ENCODE measurements at regions not wholly inside any gene's neighbourhood (a gene's known extent, or its start where the extent isn't known, plus 50 kb on each side); places are given as distances from the start of the nearest gene placed in this dataset.

DNA sequence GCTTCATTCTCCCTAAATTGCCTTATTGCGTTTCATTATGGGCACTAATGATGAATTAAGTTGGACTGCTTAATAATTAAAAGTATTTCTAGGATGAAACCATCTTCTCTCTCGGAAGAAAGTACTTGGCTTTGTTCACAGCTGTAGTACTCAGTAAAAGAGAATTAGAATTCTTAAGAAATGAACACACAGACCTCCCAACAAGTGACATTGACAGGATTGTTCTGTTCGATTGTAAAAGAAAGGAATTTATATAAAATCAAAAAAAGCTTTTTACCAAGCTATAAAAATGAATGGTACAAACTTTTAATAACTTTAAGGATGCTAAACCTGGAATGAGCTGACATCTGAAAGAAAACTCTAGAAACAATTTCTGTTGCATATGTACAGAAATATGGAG, 416.4 kb upstream of the THRB start:
- H3K27me3 ChIP-seq (replicated peaks in 1 of 2; ENCODE audit: control insufficient read depth in 2 of 2, insufficient read depth in 2 of 2, low read length in 1 of 2) = no peaks in the 10 kb centered on the region
- RAD21 ChIA-PET (ENCODE audit: unreplicated experiment) = no interaction called here
- no TSS peak for BruUV-seq (replicated peaks)
- DNase-seq (ENCODE audit: low read depth, low spot score) = no peak
- intact Hi-C loops (cut with micrococcal nuclease; ENCODE audit: unreplicated experiment) = no loop called here
- TF ChIP-seq EP300 (IDR thresholded peaks at IDR 0.05; ENCODE audit: borderline replicate concordance in 1 of 2, control insufficient read depth in 1 of 2, low read depth in 2 of 2, low read length in 2 of 2) = no peak
- TF ChIP-seq MEF2B (IDR thresholded peaks at IDR 0.05; ENCODE audit: partially characterized antibody, poor library complexity, severe bottlenecking) = no peak
- no peak for TF ChIP-seq ZNF24 (IDR thresholded peaks at IDR 0.05)
- no peak for TF ChIP-seq BCLAF1 (IDR thresholded peaks at IDR 0.05)
- TF ChIP-seq, protein P1, sequence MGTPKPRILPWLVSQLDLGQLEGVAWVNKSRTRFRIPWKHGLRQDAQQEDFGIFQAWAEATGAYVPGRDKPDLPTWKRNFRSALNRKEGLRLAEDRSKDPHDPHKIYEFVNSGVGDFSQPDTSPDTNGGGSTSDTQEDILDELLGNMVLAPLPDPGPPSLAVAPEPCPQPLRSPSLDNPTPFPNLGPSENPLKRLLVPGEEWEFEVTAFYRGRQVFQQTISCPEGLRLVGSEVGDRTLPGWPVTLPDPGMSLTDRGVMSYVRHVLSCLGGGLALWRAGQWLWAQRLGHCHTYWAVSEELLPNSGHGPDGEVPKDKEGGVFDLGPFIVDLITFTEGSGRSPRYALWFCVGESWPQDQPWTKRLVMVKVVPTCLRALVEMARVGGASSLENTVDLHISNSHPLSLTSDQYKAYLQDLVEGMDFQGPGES (IDR thresholded peaks at IDR 0.05) = no peak
- TF ChIP-seq RCOR1 (conservative IDR thresholded peaks at IDR 0.05; ENCODE audit: low read depth, low read length) = no peak
- no peak for TF ChIP-seq BACH1 (IDR thresholded peaks at IDR 0.05; ENCODE audit: borderline replicate concordance)
- TF ChIP-seq FOS (IDR thresholded peaks at IDR 0.05; ENCODE audit: borderline replicate concordance, extremely low read depth, insufficient read length) = no peak
- no peak for TF ChIP-seq MEF2A (IDR thresholded peaks at IDR 0.05; ENCODE audit: insufficient read depth, low read depth, low read length)
- TF ChIP-seq EED (IDR thresholded peaks at IDR 0.05; ENCODE audit: low read depth) = no peak
- TF ChIP-seq ETV6 (conservative IDR thresholded peaks at IDR 0.05 in 1 of 2, IDR thresholded peaks at IDR 0.05 in 1 of 2; ENCODE audit: borderline replicate concordance in 1 of 2, low read depth in 1 of 2) = no peak
- TF ChIP-seq EGR1 (IDR thresholded peaks at IDR 0.05; ENCODE audit: borderline replicate concordance in 1 of 2, low read depth in 2 of 2, low read length in 2 of 2) = no peak
- TF ChIP-seq MXI1 (IDR thresholded peaks at IDR 0.05; ENCODE audit: low read depth, low read length) = no peak
- no peak for TF ChIP-seq HDAC6 (IDR thresholded peaks at IDR 0.05; ENCODE audit: unreplicated experiment)
- no peak for TF ChIP-seq MYC (IDR thresholded peaks at IDR 0.05; ENCODE audit: insufficient read depth, insufficient read length, insufficient replicate concordance, low read length, severe bottlenecking)
- no peak for TF ChIP-seq BMI1 (IDR thresholded peaks at IDR 0.05; ENCODE audit: borderline replicate concordance)
- no peak for TF ChIP-seq IRF4 (IDR thresholded peaks at IDR 0.05; ENCODE audit: low read depth, low read length)
- no peak for TF ChIP-seq NFYA (IDR thresholded peaks at IDR 0.05; ENCODE audit: borderline replicate concordance, low read depth, low read length)
- TF ChIP-seq CEBPB (IDR thresholded peaks at IDR 0.05; ENCODE audit: borderline replicate concordance in 1 of 2, low read depth in 2 of 2, low read length in 2 of 2) = no peak
- no peak for TF ChIP-seq MYB (IDR thresholded peaks at IDR 0.05; ENCODE audit: borderline replicate concordance, low read depth, low read length)
- no peak for ATAC-seq
- no peak overlapping the region for H3K4me2 ChIP-seq (ENCODE audit: control insufficient read depth, insufficient read depth)
- 0% methylated on average over 3 of the region's 3 CpGs for WGBS (ENCODE audit: insufficient coverage, insufficient replicate concordance, low lambda C conversion rate, missing lambda C conversion rate)
- H3K4me3 ChIP-seq = no peak overlapping the region
- no peaks in the 10 kb centered on the region for H3K9me3 ChIP-seq (replicated peaks; ENCODE audit: control insufficient read depth, insufficient read depth, low read length)
- no peak for FAIRE-seq
- H3K27ac ChIP-seq (ENCODE audit: control insufficient read depth, insufficient read depth) = no peak overlapping the region
- no peaks in the 10 kb centered on the region for H4K20me1 ChIP-seq (ENCODE audit: control insufficient read depth, insufficient read depth)
- CTCF ChIA-PET = no interaction called here
- H3K36me3 ChIP-seq (ENCODE audit: control insufficient read depth in 2 of 2, insufficient read depth in 2 of 2, low read length in 1 of 2) = no peaks in the 10 kb centered on the region
- H3K9ac ChIP-seq (ENCODE audit: control insufficient read depth, insufficient read depth, low read length) = no peak overlapping the region
- POLR2A ChIA-PET = no interaction called here
- in situ Hi-C loops (cut with MboI) = no loop called here
- SMC1A ChIA-PET (ENCODE audit: uncharacterized antibody, unreplicated experiment) = no interaction called here
- no peaks in the 10 kb centered on the region for H3K79me2 ChIP-seq (ENCODE audit: control insufficient read depth, insufficient read depth, low read length)
- H2AFZ ChIP-seq (ENCODE audit: control insufficient read depth, low read depth, low read length) = no peak overlapping the region
- no peaks in the 10 kb centered on the region for H3K4me1 ChIP-seq (ENCODE audit: control insufficient read depth, insufficient read depth, low read length)

All from GM12878 (cell line).